ENCODE measurements at regions not wholly inside any gene's neighbourhood (a gene's known extent, or its start where the extent isn't known, plus 50 kb on each side); places are given as distances from the start of the nearest gene placed in this dataset.

DNA sequence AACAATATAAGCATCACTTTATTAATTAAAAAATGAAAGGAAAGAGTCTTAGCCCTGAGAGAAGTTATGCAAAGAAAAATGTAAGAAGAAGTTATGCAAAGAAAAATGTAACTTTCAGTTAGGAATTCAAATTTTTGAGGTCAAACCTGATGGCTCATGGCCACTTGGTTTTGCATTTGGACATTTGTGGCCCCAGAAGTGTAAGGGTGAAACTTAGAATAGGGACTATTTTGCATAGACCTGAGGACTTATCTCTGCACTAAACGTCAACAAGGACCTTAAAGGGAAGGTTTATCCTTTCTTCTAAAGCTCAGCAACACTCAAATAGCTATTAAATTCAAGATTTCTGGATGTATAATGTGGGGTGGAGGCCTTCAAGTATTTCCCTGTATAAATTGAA, 724.5 kb upstream of the POT1 start:
- TF ChIP-seq RAD21 (IDR thresholded peaks at IDR 0.05; ENCODE audit: low read depth) (no peak), TCF12 (IDR thresholded peaks at IDR 0.05; ENCODE audit: low read depth) (no peak), FOXM1 (IDR thresholded peaks at IDR 0.05; ENCODE audit: borderline replicate concordance, low read depth) (no peak), CREB1 (IDR thresholded peaks at IDR 0.05; ENCODE audit: low read depth) (no peak), REST (IDR thresholded peaks at IDR 0.05; ENCODE audit: low read depth) (no peak), NFIC (IDR thresholded peaks at IDR 0.05) (no peak), YY1 (IDR thresholded peaks at IDR 0.05; ENCODE audit: low read depth) (no peak), TEAD4 (IDR thresholded peaks at IDR 0.05) (no peak), EGR1 (IDR thresholded peaks at IDR 0.05) (no peak), TAF1 (IDR thresholded peaks at IDR 0.05; ENCODE audit: low read depth) (no peak), ZBTB7A (IDR thresholded peaks at IDR 0.05; ENCODE audit: low read depth) (no peak), EP300 (IDR thresholded peaks at IDR 0.05; ENCODE audit: borderline replicate concordance) (no peak)
- TF ChIP-seq, protein P1, sequence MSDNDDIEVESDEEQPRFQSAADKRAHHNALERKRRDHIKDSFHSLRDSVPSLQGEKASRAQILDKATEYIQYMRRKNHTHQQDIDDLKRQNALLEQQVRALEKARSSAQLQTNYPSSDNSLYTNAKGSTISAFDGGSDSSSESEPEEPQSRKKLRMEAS (IDR thresholded peaks at IDR 0.05), result no peak

- TF ChIP-seq ZBTB7A (IDR thresholded peaks at IDR 0.05; ENCODE audit: low read depth) (no peak), EP300 (IDR thresholded peaks at IDR 0.05; ENCODE audit: borderline replicate concordance) (no peak), YY1 (IDR thresholded peaks at IDR 0.05; ENCODE audit: low read depth) (no peak), TEAD4 (IDR thresholded peaks at IDR 0.05) (no peak), NFIC (IDR thresholded peaks at IDR 0.05) (no peak), CEBPB (IDR thresholded peaks at IDR 0.05) (no peak), TCF12 (IDR thresholded peaks at IDR 0.05; ENCODE audit: low read depth) (no peak), EGR1 (IDR thresholded peaks at IDR 0.05) (no peak), CREB1 (IDR thresholded peaks at IDR 0.05; ENCODE audit: low read depth) (no peak), FOXM1 (IDR thresholded peaks at IDR 0.05; ENCODE audit: borderline replicate concordance, low read depth) (no peak), REST (IDR thresholded peaks at IDR 0.05; ENCODE audit: low read depth) (no peak), RAD21 (IDR thresholded peaks at IDR 0.05; ENCODE audit: low read depth) (no peak), TAF1 (IDR thresholded peaks at IDR 0.05; ENCODE audit: low read depth) (no peak)
- TF ChIP-seq, protein P2, sequence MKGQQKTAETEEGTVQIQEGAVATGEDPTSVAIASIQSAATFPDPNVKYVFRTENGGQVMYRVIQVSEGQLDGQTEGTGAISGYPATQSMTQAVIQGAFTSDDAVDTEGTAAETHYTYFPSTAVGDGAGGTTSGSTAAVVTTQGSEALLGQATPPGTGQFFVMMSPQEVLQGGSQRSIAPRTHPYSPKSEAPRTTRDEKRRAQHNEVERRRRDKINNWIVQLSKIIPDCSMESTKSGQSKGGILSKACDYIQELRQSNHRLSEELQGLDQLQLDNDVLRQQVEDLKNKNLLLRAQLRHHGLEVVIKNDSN (IDR thresholded peaks at IDR 0.05), result no peak
- TF ChIP-seq, protein P1 (IDR thresholded peaks at IDR 0.05), result no peak
Measured at GRCh38 chr7:125651823-125652528, 722.4 kb upstream of the POT1 start.

DNA sequence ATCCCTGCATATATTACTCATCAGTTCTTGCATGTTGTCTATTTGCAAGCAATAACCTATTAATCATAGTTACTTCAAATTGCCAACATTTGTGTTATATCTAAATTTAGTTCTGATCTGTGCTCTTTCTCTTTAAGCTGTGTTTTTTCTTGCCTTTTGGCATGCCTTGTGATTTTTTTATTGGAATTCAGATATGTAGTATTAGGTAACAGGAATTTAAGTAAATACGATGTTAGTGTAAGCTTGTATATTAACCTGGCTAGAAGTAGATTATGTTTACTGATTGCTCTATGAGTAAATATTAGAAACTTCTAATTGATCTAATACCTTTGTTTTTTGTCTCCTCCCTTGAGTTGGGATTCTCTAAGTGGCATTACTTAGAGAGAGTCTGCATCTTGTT, 718.9 kb upstream of the POT1 start:
- TF ChIP-seq CREB1 (IDR thresholded peaks at IDR 0.05; ENCODE audit: low read depth) (no peak), RAD21 (IDR thresholded peaks at IDR 0.05; ENCODE audit: low read depth) (no peak), YY1 (IDR thresholded peaks at IDR 0.05; ENCODE audit: low read depth) (no peak), TEAD4 (IDR thresholded peaks at IDR 0.05) (no peak), TAF1 (IDR thresholded peaks at IDR 0.05; ENCODE audit: low read depth) (no peak), ZBTB7A (IDR thresholded peaks at IDR 0.05; ENCODE audit: low read depth) (no peak), EGR1 (IDR thresholded peaks at IDR 0.05) (no peak), TCF12 (IDR thresholded peaks at IDR 0.05; ENCODE audit: low read depth) (no peak), NFIC (IDR thresholded peaks at IDR 0.05) (no peak), REST (IDR thresholded peaks at IDR 0.05; ENCODE audit: low read depth) (no peak), CEBPB (IDR thresholded peaks at IDR 0.05) (no peak), EP300 (IDR thresholded peaks at IDR 0.05; ENCODE audit: borderline replicate concordance) (no peak), FOXM1 (IDR thresholded peaks at IDR 0.05; ENCODE audit: borderline replicate concordance, low read depth) (no peak)
- TF ChIP-seq, protein P2 (IDR thresholded peaks at IDR 0.05), result no peak
- TF ChIP-seq, protein P1 (IDR thresholded peaks at IDR 0.05), result no peak

All from Ishikawa (cell line).